ENCODE measurements at regions not wholly inside any gene's neighbourhood (a gene's known extent, or its start where the extent isn't known, plus 50 kb on each side); places are given as distances from the start of the nearest gene placed in this dataset.
"Not testable (repeated sequence)": the region's sequence is repeated elsewhere in the genome, so short reads cannot be mapped to it uniquely, and the experiment has no call there.

DNA sequence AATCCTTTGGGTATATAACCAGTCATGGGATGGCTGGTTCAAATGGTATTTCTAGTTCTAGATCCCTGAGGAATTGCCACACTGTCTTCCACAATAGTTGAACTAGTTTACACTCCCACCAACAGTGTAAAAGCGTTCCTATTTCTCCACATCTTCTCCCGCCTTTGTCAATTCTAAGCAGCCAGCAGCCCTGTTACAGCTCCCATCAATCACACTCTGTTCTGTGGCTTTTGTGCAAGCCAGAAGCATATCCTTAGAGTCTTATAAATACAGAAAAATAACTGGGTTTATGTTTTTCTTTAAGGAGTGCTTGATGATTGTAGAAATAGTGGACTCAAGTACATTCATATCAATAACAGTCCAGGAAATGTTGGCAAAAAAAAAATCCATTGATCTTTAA is 232.9 kb downstream of the ASMT start:
- TF ChIP-seq, protein P1, sequence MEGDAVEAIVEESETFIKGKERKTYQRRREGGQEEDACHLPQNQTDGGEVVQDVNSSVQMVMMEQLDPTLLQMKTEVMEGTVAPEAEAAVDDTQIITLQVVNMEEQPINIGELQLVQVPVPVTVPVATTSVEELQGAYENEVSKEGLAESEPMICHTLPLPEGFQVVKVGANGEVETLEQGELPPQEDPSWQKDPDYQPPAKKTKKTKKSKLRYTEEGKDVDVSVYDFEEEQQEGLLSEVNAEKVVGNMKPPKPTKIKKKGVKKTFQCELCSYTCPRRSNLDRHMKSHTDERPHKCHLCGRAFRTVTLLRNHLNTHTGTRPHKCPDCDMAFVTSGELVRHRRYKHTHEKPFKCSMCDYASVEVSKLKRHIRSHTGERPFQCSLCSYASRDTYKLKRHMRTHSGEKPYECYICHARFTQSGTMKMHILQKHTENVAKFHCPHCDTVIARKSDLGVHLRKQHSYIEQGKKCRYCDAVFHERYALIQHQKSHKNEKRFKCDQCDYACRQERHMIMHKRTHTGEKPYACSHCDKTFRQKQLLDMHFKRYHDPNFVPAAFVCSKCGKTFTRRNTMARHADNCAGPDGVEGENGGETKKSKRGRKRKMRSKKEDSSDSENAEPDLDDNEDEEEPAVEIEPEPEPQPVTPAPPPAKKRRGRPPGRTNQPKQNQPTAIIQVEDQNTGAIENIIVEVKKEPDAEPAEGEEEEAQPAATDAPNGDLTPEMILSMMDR (IDR thresholded peaks at IDR 0.05) = not testable (repeated sequence)
- not testable (repeated sequence) for TF ChIP-seq GABPB1 (CRISPR knock-in tag; IDR thresholded peaks at IDR 0.05); ZNF138 (CRISPR knock-in tag; conservative IDR thresholded peaks at IDR 0.05)
